ENCODE measurements at regions not wholly inside any gene's neighbourhood (a gene's known extent, or its start where the extent isn't known, plus 50 kb on each side); places are given as distances from the start of the nearest gene placed in this dataset.
A peak's percentile ranks its signal among the peaks of the same experiment; 100 is the strongest.

DNA sequence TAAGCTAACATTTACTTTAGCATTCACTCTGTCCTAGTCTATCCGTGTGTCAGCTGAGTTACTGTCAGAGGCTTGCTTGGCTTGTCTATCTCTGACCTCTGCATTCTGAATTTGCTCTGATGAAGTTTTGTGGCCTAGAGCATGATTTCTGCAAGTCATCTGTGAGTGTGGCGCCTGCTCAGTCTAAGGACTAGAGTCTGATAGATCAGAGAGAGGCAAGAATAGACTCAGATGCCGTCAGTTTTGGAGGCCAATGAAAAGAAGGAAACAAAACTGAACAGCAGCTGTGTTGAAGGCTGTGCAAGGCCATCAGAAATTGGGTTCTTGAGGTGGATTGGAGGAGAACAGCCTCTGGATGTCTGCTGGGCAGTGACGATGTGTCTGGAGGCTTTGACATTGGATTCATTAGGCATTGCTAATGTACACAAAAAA is 573.1 kb downstream of the USP25 start:
- no peaks in the 10 kb centered on the region for H3K9me3 ChIP-seq (ENCODE audit: insufficient read depth, low read depth, low read length)
- no peaks in the 10 kb centered on the region for H3K36me3 ChIP-seq (ENCODE audit: insufficient read depth, low read depth, low read length)
- no peak overlapping the region for H3K27ac ChIP-seq (ENCODE audit: low read length)
- no peak overlapping the region for H3K4me3 ChIP-seq (ENCODE audit: low read length)
- H3K4me1 ChIP-seq (ENCODE audit: insufficient read depth, low read length) = no peaks in the 10 kb centered on the region; the same call in 1 of the 2 replicates
- no peaks in the 10 kb centered on the region for H3K27me3 ChIP-seq (ENCODE audit: insufficient read depth, low read length)
- H3K9ac ChIP-seq (ENCODE audit: low read depth, low read length) = no peak overlapping the region

DNA sequence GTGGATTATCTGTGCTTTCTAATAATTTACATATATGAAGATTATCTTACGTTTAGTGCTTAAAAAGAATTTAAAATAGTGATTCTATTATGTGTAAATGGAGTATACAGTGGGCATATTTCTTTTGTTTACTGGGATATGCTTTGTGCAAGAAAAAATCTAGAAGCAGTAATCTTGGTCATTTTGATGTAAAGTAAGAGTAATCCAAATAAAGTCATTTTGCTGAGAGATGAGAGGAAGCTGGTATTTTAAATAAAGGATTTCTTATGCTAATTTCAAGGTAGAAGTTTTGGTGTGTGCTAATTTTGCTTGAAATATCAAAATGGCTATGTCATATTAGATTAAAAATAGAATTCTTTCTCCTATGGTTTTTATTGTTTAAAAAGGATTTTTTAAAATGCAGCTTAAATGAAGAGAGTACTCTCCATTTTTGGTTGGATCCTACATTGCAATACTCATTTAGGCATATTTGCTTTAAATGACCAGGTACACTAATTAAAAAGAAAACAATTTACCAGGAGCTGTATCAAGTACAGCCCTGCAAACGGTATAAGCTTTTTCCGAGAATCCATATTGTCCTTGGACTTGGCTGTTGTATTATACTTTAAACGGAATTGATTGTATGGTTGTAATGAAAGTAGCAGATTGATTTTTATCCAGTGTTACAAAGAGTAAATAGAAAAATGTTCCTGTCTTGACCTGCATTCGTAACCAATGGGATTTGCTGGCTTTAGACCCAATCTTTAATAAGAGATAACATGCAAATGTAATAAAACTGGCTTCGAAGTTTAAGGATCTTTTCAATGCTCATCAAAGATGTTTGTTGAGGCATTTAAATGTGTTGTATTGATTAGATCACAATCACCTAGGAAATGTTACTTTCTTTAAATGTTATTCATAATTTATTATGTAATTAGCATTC is 574.7 kb downstream of the USP25 start:
- H3K4me3 ChIP-seq (ENCODE audit: low read length) = no peak overlapping the region
- no peak overlapping the region for H3K9ac ChIP-seq (ENCODE audit: low read depth, low read length)
- H3K9me3 ChIP-seq (ENCODE audit: insufficient read depth, low read depth, low read length) = no peaks in the 10 kb centered on the region
- H3K27ac ChIP-seq (ENCODE audit: low read length) = no peak overlapping the region
- H3K27me3 ChIP-seq (ENCODE audit: insufficient read depth, low read length) = no peaks in the 10 kb centered on the region
- H3K4me1 ChIP-seq (ENCODE audit: insufficient read depth, low read length) = no peaks in the 10 kb centered on the region; the same call in 1 of the 2 replicates
- no peaks in the 10 kb centered on the region for H3K36me3 ChIP-seq (ENCODE audit: insufficient read depth, low read depth, low read length)

DNA sequence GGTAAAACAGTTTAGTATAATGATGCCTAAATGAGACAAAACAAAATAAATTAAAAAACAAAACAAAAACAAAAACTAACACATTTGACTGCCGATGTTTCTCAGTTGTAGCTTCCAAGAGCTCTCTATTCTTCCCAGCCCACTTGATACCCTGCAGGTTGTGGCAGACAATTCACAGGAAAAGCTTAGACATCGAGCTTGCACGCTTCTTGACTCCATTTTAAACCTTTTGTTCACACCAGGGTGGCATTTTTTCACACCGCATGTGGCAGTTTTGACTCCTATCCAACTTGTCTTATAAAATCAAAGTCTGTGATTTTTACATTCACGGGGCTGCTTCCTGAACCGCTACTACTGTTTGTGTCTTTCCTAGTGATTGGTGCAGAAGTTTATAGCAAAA is 575.9 kb downstream of the USP25 start:
- Histone ChIP-seq H3K4me1 (ENCODE audit: insufficient read depth, low read length) (no peaks in the 10 kb centered on the region; the same call in 1 of the 2 replicates), H3K9me3 (ENCODE audit: insufficient read depth, low read depth, low read length) (no peaks in the 10 kb centered on the region), H3K4me3 (ENCODE audit: low read length) (no peak overlapping the region; the same call in 1 of the 2 replicates), H3K36me3 (ENCODE audit: insufficient read depth, low read depth, low read length) (no peaks in the 10 kb centered on the region), H3K27me3 (ENCODE audit: insufficient read depth, low read length) (no peaks in the 10 kb centered on the region), H3K27ac (ENCODE audit: low read length) (no peak overlapping the region), H3K9ac (ENCODE audit: low read depth, low read length) (peak overlapping the region; percentile 22; the same call in 1 of the 2 replicates)

DNA sequence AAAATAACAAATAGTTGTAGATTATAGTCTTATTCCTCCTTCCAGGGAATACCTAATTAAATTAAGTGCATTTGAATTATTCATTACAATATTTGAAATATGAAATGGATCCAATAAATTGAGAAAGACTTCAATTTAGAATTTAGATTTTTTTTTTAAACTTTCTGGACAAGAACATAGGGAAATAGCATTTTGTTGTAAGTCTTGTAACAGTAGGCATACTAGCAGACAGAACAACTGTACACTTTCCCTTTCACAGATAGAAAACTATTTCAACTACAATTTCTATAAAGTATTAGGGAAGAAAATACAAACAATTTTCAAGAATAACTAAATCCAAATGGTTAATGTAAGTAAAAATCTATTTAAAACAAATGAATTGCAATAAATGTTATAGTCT is 577.5 kb downstream of the USP25 start:
- H3K36me3 ChIP-seq (ENCODE audit: insufficient read depth, low read depth, low read length) = no peaks in the 10 kb centered on the region
- H3K27ac ChIP-seq (ENCODE audit: low read length) = no peak overlapping the region
- H3K4me3 ChIP-seq (ENCODE audit: low read length) = peak overlapping the region; percentile 6; the same call in 1 of the 2 replicates
- H3K9me3 ChIP-seq (ENCODE audit: insufficient read depth, low read depth, low read length) = no peaks in the 10 kb centered on the region
- no peaks in the 10 kb centered on the region; the same call in 1 of the 2 replicates for H3K4me1 ChIP-seq (ENCODE audit: insufficient read depth, low read length)
- H3K27me3 ChIP-seq (ENCODE audit: insufficient read depth, low read length) = no peaks in the 10 kb centered on the region
- no peak overlapping the region; the same call in 1 of the 2 replicates for H3K9ac ChIP-seq (ENCODE audit: low read depth, low read length)

DNA sequence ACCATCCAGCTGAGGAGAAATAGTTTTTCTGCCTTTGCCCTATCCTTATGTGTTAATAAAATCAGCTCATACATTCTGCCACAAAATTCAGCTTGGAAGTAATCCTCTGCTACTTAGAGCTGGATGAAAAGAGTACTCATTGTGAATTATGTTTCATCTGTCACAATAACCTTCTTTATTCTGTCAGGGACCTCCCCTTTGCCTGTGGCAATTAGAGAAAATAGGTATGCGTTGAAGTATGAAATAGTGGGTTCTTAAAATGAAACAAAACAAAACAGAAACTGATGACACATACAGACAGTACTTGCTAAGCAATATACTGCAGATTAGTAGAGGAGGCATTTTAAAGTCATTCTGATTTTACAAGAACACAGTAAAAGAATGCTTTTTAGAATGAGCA is 578.5 kb downstream of the USP25 start:
- H3K9ac ChIP-seq (ENCODE audit: low read depth, low read length) = no peak overlapping the region; the same call in 1 of the 2 replicates
- no peak overlapping the region for H3K27ac ChIP-seq (ENCODE audit: low read length)
- no peaks in the 10 kb centered on the region for H3K27me3 ChIP-seq (ENCODE audit: insufficient read depth, low read length)
- H3K4me3 ChIP-seq (ENCODE audit: low read length) = no peak overlapping the region; the same call in 1 of the 2 replicates
- no peaks in the 10 kb centered on the region for H3K36me3 ChIP-seq (ENCODE audit: insufficient read depth, low read depth, low read length)
- no peaks in the 10 kb centered on the region for H3K9me3 ChIP-seq (ENCODE audit: insufficient read depth, low read depth, low read length)
- H3K4me1 ChIP-seq (ENCODE audit: insufficient read depth, low read length) = no peaks in the 10 kb centered on the region; the same call in 1 of the 2 replicates

DNA sequence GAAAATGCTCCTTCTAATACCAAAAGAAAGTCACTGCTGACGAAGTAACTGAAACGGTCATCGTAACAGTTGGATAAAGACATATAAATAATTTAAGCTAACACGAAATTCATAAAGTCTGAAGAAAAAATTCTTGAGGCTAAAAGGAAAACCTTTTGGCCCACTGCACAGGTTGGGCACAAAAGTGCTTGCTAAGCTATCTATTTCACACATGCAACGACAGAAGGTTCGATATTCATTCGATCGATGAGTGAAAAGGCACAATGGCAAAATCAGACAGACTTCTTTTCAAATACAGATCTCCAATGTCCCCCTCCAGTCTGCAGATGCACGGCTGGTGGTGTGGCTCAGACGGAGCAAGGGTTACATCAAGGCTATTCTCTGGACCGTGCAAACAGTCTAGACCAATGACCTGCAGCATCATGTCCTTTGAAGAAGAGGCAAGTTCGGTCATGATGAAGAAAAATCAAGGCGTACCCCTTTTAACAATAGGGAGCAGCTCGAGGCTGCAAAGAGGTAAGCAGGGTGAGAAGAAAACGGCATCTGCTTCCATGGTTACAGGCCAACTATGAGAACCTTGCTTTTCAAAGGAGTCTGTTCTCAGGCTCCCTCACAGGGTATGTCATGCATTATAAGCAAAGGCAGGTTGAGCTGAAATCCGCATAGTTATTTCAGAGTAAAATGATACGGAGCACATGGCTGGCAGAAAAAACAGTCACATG is 579.6 kb downstream of the USP25 start:
- no peak overlapping the region for H3K27ac ChIP-seq (ENCODE audit: low read length)
- H3K36me3 ChIP-seq (ENCODE audit: insufficient read depth, low read depth, low read length) = no peaks in the 10 kb centered on the region
- H3K9me3 ChIP-seq (ENCODE audit: insufficient read depth, low read depth, low read length) = no peaks in the 10 kb centered on the region
- H3K9ac ChIP-seq (ENCODE audit: low read depth, low read length) = no peak overlapping the region
- no peaks in the 10 kb centered on the region; the same call in 1 of the 2 replicates for H3K4me1 ChIP-seq (ENCODE audit: insufficient read depth, low read length)
- H3K27me3 ChIP-seq (ENCODE audit: insufficient read depth, low read length) = no peaks in the 10 kb centered on the region
- peak overlapping the region; percentile 14; the same call in 1 of the 2 replicates for H3K4me3 ChIP-seq (ENCODE audit: low read length)

DNA sequence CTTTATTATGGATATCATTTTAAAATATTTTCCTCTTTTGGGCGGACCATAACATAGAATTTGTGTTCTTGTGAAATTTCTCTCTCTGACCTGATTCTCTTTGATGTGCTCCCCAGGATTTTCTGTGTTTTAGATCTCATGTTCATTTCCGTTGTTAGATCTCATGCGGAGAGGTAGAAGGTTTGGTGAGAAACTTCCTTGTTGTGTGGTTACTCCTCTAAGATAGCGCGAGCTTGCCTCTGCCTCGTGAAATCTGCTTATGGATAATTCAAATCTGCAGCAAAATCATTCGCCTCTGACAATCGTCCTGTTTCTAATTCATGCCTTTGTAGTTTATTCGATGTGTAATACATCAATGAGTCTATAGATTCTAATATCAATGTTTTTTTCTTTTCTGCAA is 580.4 kb downstream of the USP25 start:
- Histone ChIP-seq H3K4me3 (ENCODE audit: low read length) (no peak overlapping the region), H3K9me3 (ENCODE audit: insufficient read depth, low read depth, low read length) (no peaks in the 10 kb centered on the region), H3K27ac (ENCODE audit: low read length) (no peak overlapping the region), H3K9ac (ENCODE audit: low read depth, low read length) (no peak overlapping the region), H3K4me1 (ENCODE audit: insufficient read depth, low read length) (no peaks in the 10 kb centered on the region; the same call in 1 of the 2 replicates), H3K27me3 (ENCODE audit: insufficient read depth, low read length) (no peaks in the 10 kb centered on the region), H3K36me3 (ENCODE audit: insufficient read depth, low read depth, low read length) (no peaks in the 10 kb centered on the region)

DNA sequence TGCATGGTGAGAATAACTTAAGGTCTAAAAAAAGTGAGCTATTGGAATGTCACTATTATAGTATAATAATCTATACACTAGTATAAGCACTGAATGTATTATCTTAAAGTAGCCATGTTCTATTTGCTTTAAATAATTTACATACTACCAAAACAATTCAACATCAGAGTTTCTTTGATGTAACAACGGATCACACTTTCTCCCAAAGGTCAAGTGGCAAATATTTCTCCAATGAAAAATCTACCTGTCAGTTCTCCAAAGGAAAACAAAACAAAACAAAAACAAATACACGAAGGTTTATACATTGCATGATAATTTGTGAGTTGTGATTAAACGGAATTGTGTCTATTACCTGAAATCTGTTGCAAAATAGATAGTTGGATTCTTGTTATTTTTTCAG is 581.4 kb downstream of the USP25 start:
- Histone ChIP-seq H3K27me3 (ENCODE audit: insufficient read depth, low read length) (no peaks in the 10 kb centered on the region), H3K27ac (ENCODE audit: low read length) (no peak overlapping the region), H3K9me3 (ENCODE audit: insufficient read depth, low read depth, low read length) (no peaks in the 10 kb centered on the region), H3K9ac (ENCODE audit: low read depth, low read length) (no peak overlapping the region), H3K36me3 (ENCODE audit: insufficient read depth, low read depth, low read length) (no peaks in the 10 kb centered on the region), H3K4me1 (ENCODE audit: insufficient read depth, low read length) (no peaks in the 10 kb centered on the region), H3K4me3 (ENCODE audit: low read length) (no peak overlapping the region)

DNA sequence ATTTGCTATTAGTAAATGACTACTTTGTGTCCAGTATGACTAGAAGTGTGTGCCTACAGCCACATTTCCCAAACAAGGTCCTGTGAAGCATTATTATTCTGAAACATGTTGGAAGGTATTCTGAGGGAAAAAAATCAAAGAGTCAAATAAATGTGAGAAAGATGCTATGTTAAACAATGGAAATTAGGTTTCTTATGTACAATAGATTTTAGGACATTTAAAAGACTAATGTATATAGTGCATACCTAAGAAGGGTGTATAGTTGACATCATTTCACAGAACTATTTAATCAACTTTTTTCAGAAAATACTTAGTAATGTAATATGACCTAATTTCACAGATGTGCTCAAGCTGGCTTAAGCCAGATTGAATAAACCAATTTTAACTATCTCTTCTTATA is 582.5 kb downstream of the USP25 start:
- no peak overlapping the region for H3K9ac ChIP-seq (ENCODE audit: low read depth, low read length)

DNA sequence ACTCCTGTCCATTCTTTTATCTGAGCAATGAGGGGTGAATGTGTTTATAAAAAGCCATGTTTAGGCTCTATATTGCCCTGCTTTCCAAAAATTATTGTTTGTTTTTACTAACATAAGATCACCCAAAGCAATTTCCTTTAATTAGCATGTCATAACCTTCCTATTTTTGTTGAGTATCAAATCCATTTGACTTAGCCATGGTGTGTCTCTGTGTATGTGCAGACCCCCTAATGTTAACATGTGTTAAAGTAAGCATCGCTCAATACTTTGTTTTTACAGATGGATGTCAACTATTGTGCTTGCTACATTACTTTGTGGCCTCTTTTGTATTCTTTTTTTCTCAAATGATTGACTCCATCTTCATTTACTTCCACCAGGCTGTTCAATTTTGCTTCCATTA is 585.4 kb downstream of the USP25 start:
- Histone ChIP-seq H3K9me3 (ENCODE audit: insufficient read depth, low read depth, low read length) (no peaks in the 10 kb centered on the region), H3K4me1 (ENCODE audit: insufficient read depth, low read length) (no peaks in the 10 kb centered on the region; the same call in 1 of the 2 replicates), H3K4me3 (ENCODE audit: low read length) (no peak overlapping the region)

More for the DNA sequence above, 582.5 kb downstream of the USP25 start:
- H3K9me3 ChIP-seq (ENCODE audit: insufficient read depth, low read depth, low read length) = no peaks in the 10 kb centered on the region
- H3K4me3 ChIP-seq (ENCODE audit: low read length) = no peak overlapping the region
- no peaks in the 10 kb centered on the region; the same call in 1 of the 2 replicates for H3K4me1 ChIP-seq (ENCODE audit: insufficient read depth, low read length)
- no peaks in the 10 kb centered on the region for H3K27me3 ChIP-seq (ENCODE audit: insufficient read depth, low read length)
- no peaks in the 10 kb centered on the region for H3K36me3 ChIP-seq (ENCODE audit: insufficient read depth, low read depth, low read length)
- H3K27ac ChIP-seq (ENCODE audit: low read length) = no peak overlapping the region

DNA sequence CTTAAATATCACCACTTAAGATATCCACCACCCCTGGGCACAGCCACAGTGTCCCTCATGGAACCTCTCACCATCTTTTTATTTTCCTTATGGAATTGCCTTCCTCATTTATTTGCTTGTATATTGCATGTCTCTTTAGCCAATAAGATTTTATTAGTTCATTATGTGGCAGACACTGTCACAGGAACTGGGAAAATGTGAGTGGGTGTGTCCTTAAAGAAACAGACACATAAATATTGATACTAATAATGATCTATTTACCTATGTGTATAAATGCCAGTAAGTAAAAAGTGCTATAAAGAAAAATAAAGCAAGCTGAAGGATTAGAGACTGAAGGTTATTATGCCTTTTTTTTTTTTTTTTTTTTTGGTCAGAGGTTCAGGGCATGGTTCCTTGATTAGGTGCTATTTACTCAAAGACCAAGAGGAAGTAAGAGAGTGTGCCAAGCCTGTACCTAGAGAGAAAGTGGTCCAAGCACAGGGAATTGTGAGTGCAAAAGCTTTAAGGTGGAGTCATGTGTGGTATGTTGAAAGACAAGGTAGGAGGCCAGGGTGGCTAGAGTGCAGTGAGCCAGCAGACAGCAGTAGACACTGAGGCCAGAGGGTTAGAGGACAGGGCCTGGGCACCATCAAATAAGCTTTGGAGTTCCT is 589.0 kb downstream of the USP25 start:
- Histone ChIP-seq H3K9ac (ENCODE audit: low read depth, low read length) (no peak overlapping the region), H3K4me3 (ENCODE audit: low read length) (no peak overlapping the region), H3K27ac (ENCODE audit: low read length) (no peak overlapping the region), H3K9me3 (ENCODE audit: insufficient read depth, low read depth, low read length) (no peaks in the 10 kb centered on the region), H3K27me3 (ENCODE audit: insufficient read depth, low read length) (no peaks in the 10 kb centered on the region), H3K36me3 (ENCODE audit: insufficient read depth, low read depth, low read length) (no peaks in the 10 kb centered on the region), H3K4me1 (ENCODE audit: insufficient read depth, low read length) (no peaks in the 10 kb centered on the region; the same call in 1 of the 2 replicates)

More for the DNA sequence above, 585.4 kb downstream of the USP25 start:
- Histone ChIP-seq H3K36me3 (ENCODE audit: insufficient read depth, low read depth, low read length) (no peaks in the 10 kb centered on the region), H3K27ac (ENCODE audit: low read length) (no peak overlapping the region), H3K27me3 (ENCODE audit: insufficient read depth, low read length) (no peaks in the 10 kb centered on the region), H3K9ac (ENCODE audit: low read depth, low read length) (no peak overlapping the region)
